GM18951 (cell line): ENCODE measurements at regions not wholly inside any gene's neighbourhood (a gene's known extent, or its start where the extent isn't known, plus 50 kb on each side); places are given as distances from the start of the nearest gene placed in this dataset.

Source experiments
- POLR2A ChIP-seq: IDR thresholded peaks from 4 replicates; pipeline ENCODE4 v1.6.1; 2011; ENCODE audit warnings: mild to moderate bottlenecking; ENCODE audit not compliant: insufficient read length, insufficient read depth; ENCODE audit errors: extremely low read depth
- in situ Hi-C: fragments of 300-500 bp; cut with MboI; formaldehyde crosslinking; loops from one replicate; pipeline ENCODE4 v1.12.0; 2022; ENCODE audit warnings: low sequenced_read_pairs, mixed read lengths, inconsistent platforms; ENCODE audit not compliant: unreplicated experiment

GRCh38 chr5:5782402-5782801, 359.9 kb downstream of the ICE1 start:
- in situ Hi-C loops, result no loop called here
- TF ChIP-seq POLR2A, result no peak

- in situ Hi-C loops, result no loop called here
- no peak for TF ChIP-seq POLR2A
These were observed 358.9 kb downstream of the ICE1 start for GRCh38 chr5:5781335-5781734.

- in situ Hi-C loops, result no loop called here
- no peak for TF ChIP-seq POLR2A
These were observed 357.8 kb downstream of the ICE1 start for GRCh38 chr5:5780253-5780652.

- in situ Hi-C loops, result no loop called here
- TF ChIP-seq POLR2A, result no peak
These were observed 354.5 kb downstream of the ICE1 start for GRCh38 chr5:5777013-5777412.

- in situ Hi-C loops, result no loop called here
- TF ChIP-seq POLR2A, result no peak
These were observed 349.7 kb downstream of the ICE1 start for GRCh38 chr5:5772202-5772601.

- no peak for TF ChIP-seq POLR2A
- in situ Hi-C loops, result no loop called here
These were observed 348.3 kb downstream of the ICE1 start for GRCh38 chr5:5770825-5771224.

- TF ChIP-seq POLR2A, result no peak
- in situ Hi-C loops, result no loop called here
These were observed 344.9 kb downstream of the ICE1 start for GRCh38 chr5:5767286-5767928.

GRCh38 chr5:5765066-5765850, 342.8 kb downstream of the ICE1 start:
- in situ Hi-C loops, result no loop called here
- no peak for TF ChIP-seq POLR2A

GRCh38 chr5:5764246-5764645, 341.8 kb downstream of the ICE1 start:
- in situ Hi-C loops, result no loop called here
- TF ChIP-seq POLR2A, result no peak

GRCh38 chr5:5756762-5757161, 334.3 kb downstream of the ICE1 start:
- in situ Hi-C loops, result no loop called here
- no peak for TF ChIP-seq POLR2A

GRCh38 chr5:5755888-5756287, 333.4 kb downstream of the ICE1 start:
- in situ Hi-C loops, result no loop called here
- no peak for TF ChIP-seq POLR2A

GRCh38 chr5:5752844-5753243, 330.4 kb downstream of the ICE1 start:
- in situ Hi-C loops, result no loop called here
- TF ChIP-seq POLR2A, result no peak

GRCh38 chr5:5751987-5752386, 329.5 kb downstream of the ICE1 start:
- no peak for TF ChIP-seq POLR2A
- in situ Hi-C loops, result no loop called here

- no peak for TF ChIP-seq POLR2A
- in situ Hi-C loops, result no loop called here
These were observed 329.0 kb downstream of the ICE1 start for GRCh38 chr5:5751498-5751897.
